ENCODE measurements at regions not wholly inside any gene's neighbourhood (a gene's known extent, or its start where the extent isn't known, plus 50 kb on each side); places are given as distances from the start of the nearest gene placed in this dataset.

DNA sequence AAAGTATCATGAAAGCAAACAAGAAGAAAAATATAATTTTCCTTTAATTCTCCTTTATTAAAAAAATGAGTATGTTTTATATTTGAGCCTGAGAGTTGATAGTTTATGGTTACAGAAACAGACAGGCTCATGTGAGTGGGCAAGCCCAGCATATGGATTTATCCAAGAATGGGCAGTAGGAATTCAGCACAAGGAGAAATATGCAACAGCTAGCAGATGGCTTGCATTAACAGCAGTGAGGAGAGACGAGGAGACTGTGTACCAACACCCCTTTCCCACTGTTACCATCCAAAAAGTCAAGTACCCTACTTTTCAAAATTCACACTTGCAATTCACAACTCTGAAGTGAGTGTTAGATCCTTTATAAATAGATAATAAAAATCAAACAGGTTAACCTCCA is 1760.2 kb upstream of the TENM3 start:
- no peak for DNase-seq

DNA sequence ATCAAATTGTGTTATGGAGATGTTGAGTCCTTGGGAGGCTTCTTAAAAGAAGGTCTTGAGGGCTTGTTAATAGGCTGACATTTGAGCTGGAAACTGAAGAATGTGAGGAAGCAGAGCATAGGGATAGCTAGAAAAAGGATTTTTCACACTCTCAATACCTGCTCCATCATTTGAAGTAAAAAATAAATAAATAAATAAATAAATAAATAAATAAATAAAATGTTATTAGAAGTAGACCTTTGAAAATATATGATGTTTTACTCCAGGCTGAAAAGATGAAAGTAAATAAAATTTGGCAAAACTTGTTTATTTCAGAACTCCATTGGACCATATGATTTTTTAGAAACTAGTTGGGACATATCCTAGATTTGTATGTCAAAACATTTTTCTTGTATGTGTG is 1757.8 kb upstream of the TENM3 start:
- no peak for DNase-seq

DNA sequence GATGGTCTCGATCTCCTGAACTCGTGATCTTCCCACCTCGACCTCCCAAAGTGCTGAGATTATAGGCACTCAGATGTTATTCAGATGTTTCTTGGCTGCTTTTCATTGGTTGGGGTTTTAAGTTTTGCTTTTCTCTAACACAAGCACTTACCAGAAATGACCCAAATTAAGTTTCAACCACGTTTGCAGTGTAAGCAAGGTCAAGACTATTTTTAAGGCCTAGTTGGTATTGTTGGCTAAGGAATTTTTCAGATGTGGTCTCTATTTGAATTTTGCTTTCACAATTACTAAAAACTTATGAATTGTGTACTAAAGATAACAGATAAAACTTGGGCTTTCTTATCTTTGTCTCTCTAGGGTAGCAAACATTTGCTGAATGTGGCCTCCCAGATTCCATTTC is 1756.9 kb upstream of the TENM3 start:
- no peak for DNase-seq

DNA sequence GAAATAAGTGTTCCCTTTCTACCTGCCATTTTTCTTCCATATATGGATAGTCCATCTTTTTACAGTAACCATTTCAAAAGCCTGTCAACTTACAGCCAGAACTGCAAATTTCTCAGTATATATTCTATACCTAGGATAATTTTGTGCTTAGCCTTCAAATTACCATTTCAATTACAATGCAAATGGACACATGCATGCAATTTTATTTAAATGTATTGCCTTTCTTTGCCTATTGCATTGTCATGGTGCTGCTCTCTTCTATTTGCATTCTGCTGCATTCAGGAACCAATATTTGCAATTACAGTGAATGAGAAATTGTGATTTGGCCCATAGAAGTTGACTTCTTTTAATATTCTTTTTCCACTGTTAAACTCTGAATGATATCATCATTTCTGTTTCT is 1753.4 kb upstream of the TENM3 start:
- DNase-seq = no peak

DNA sequence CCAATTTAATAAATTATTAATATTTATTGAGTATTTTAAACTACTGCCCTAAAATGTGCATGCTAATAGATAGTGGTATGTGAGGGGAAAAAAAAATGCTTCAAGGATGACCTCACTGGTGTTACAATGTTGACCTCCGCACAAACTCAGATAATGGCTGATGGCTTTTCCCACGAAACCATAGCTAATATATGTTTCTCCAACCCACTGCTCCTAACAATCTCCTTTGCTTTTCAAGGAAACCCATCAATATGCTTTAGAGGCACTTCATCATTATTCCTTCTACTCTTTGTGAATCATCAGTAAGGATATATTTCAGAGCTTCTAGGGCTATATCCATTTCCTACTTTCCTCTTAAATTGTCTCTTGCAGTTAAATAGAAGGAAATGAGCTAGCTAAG is 1752.0 kb upstream of the TENM3 start:
- DNase-seq = no peak

DNA sequence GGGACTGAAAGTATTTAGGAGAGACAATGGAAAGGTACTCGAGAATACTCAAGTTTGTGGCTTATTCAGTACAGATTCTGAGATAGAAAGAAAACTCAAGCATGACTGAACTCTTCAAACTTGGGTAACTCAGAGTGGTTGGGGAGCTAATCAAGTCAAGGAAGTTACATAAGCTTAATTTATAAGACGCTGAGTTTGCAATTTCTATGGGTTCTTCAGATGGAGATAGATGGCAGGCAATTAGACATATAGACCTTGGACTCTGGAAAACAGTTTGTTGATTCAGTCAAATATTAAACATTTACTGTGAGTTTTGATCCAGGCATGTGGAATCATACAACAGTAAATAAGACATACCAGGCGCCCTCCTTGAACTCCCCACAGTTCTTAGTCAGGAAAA is 1749.9 kb upstream of the TENM3 start:
- DNase-seq = no peak

DNA sequence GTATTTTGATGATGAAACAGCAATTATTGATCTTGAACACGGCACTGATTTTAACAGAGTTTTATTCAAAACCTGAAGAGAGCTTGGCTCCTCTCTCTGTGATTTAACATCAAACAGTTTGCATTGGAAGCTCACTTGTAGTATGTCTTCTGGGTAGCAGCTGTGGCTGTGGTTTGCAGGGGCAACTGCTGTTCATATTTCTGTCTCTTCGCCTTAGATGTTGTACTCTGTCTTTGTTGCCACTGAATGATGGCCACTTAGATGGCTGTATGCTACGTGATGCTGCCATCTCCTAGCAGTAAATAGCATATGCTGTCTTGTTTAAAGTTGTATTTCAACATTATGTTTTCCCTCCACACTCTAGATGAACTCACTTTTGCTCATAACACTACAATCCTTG is 1743.0 kb upstream of the TENM3 start:
- no peak for DNase-seq

DNA sequence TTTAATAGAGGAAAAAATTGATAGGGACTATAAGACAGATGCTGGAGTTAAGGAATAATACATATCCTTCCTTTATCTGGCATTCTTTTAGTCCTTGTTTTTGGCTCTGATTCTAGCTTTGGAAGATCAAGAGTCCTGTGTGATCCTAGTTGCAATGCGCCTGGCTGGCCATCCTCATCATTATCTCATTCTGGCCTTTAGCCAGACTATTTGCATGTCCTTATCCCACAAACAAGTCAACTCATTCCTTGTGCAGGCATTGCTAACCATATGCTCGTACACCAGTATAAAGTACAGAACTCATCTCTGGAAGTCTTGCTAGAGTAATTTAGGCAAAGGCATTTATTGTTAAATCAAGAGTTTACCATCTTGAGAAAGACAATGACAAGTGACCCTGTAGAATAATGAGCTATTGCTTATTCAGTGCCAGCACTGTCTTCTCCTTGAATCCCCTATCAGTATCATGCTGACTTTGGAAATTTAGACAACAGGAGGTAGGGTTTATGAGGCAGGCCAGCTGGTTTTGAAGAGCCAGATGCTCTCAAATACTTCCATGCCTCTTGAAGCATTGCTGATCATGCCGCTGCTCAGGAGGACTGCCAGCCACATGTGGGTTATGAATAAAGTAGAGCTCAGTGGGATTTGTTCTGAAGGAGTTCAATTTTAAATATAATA is 1730.3 kb upstream of the TENM3 start:
- DNase-seq = no peak

DNA sequence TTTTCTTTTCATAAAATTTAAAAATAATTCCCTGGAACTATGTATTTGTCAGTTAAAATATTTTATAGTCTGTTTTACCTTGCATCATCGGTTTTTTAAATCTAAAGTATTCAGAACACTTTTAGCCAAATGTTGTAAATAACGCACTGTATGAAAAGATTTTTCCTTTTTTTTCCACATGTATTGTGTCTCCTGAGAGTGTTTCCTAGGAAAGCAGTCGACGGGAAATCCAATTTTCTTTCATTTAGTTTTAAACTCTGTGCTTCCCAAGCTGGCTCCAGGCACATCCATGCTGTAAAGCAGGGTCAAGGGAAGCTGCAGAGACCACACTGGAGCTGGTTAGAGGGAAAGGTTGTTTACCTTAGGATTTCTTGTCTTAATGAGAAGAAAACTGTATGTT is 1724.3 kb upstream of the TENM3 start:
- DNase-seq = no peak

DNA sequence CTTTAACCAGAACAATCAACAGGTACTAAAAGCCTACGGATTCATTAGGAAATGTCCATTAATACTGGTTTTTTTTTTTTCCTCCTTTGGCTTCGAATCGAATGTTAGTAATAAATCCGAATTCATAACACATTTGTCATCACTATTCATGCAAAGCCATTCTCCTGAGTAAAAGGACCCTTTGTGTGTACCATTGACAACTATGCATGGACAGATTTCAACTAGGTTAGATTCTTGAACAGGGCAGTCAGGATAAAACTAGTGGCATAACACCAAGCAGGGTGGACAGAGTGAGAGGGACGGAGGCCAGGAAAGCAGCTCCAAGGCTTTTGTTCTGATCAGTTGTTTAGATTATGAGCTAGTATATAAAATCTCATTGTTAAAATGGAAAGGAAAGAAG is 1722.0 kb upstream of the TENM3 start:
- no peak for DNase-seq

DNA sequence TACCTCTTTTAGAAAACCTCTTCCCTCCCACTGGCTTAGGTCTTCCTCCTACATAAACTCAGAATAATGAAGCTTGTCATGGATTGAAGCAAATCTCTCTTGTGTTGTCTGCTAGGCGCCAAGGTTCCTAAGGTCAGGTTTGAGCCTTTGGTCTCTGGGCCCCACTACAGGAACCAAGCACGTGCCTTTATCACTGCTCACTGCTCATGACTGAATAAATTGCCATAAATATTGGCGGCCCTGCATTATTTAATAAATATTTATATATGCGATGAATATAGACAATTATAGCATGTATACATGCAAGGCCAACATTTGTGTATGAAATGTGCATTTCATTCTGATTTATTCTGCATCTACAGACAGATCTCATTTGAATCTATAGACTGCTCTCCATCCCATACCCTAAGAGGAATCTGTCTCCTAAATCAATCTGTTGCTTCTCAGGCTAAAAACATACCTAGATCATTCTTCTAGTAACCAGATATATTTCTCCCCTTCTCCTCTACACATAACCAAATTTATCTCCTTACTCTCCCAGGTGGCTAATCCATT is 1717.6 kb upstream of the TENM3 start:
- DNase-seq = no peak

DNA sequence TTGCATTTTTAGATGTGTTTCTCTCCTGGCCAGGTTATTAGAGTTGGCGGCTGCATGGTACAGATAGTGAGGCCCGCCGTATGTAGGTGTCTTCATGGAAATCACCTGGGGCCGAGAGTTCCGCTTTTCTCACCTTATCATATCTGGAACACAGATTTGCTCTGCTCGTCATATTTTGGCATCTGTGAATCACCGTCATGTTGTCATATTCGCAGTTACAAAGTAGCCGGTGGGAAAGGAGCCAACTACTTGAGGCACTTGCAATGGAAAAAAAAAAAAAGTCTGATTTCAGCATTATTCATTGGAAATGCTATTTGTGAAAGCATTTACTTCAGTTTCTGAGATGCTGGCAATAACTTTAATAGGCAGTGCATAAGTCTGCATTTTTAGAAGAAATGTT is 1715.2 kb upstream of the TENM3 start:
- DNase-seq = no peak

DNA sequence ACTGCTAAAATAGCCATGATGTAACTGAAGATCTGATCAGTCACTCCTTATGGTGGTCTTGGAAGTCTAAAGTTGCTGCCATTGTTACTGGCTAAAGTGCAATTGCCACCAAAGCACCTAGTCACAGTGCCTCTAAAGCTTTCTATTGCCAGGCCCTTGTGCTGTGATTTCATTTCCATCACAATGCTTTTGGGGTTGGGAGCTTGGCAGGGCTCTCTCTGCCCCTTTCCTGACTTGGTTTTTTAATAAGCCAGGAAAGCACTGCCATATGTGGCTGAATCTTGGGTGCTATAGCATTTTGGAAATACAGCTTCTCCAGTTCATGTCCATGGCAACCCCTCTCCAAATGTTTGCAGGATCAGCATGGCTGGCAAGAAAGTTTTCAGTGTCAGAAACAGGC is 1712.4 kb upstream of the TENM3 start:
- no peak for DNase-seq

DNA sequence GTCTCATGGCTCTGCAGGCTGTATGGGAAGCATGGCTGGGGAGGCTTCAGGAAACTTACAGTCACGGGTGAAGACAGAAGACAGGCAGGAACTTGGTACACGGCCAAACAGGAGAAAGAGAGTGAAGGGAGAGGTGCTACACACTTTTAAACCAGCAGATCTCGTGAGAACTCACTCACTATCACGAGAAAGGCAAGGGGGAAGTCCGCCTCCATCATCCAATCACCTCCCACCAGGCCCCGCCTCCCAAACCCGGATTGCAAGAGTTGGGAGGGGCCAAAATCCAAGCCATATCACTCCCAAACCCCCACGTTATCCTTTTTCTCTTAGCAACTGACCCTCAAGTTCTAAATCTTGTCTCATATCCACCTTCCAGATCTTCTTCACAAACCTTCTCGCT is 1710.5 kb upstream of the TENM3 start:
- no peak for DNase-seq

DNA sequence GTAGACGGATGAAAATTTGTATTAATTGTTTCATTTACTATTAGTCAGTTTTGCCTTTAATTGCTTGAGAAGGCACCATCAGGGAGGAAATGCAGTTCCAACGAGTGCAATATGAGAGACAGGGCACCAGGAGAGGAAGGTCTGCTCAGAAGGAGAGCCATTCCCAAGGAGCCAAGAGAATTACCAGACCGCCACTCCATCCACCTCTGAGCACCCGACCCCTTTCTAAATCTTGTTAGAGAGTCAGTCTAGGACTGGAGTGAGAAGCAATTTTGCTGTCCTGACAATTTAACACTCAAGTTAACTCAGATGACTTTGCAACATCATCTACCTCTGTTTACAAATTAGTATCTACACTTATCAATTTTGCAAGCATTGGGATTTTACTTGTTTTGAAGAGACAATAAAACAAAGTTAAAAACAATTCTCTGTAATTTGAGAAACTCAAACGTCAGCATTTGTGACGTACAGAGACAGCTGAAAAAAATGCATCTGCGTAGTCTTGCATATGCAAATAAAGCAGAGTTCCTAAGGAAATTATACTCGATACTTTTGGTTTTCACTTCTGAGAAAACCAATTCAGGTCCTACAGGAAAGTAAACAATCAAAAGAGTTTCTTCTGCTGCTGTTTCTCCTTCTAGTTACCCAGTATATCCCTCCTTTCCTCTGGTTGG is 1704.7 kb upstream of the TENM3 start:
- DNase-seq = no peak

DNA sequence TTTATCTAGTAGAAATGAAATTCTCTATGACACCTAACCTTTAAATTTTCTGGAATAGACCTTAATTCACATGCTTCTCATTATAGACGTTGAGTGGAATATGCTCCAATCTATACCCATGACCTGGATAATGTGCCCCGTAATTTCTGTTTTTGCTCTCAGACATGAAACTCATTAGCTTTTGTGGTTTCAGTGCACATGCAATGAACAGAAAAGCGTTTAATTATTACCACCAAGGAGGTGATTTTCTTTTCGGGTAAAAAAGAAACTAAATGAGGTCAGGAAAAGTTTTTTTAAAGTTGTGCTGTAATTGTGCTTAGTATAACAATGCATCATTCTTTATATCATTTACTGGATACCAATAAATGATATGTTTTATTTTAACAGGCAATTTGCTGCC is 1703.9 kb upstream of the TENM3 start:
- DNase-seq = no peak

DNA sequence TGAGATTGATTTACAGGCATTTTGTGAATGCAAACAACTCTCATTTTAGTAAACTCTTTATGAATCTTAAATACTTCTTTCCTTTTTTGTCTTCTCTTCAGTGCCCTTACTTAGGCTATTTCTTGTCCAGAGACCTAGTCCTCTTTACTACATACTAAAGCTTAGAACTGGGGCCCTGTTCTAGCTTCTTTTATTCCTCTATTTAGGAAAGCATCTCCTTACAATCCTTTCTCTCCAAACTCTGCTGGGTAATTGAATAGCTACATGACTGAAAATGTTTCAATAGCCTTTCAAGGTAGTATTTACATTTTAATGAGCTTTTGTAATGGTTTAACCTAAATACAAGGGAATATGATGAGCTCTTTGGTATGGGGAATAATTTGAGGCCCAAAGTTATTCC is 1701.5 kb upstream of the TENM3 start:
- no peak for DNase-seq

DNA sequence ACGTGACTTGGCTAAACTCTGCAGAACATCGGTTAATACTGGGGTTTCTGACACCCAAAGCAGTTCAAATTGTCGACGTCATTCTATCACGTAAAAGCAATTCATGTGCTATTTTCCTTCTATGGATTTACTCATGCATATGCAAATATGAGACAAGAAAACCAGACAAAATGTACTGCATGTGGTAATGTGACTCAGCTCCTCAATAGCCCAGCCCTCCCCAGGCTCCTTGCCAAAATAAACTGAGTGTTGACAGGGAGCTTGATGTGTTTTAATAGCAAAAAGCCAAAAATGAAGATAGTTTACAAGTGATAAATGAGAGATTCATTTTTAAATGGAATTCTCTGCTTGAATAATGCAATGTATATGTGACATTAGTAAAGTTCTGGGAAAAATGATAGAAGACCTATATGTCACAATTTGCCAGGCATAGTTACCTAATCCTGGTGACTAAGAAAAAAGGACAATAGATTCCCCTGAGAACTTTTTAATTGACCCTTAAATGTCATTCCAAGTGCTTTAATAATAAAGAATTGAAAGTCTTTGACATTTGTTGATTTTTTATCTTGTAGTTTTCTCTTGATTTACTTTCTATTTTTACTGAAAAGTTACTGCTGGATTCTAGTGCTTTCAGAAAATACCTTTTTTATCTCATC is 1700.6 kb upstream of the TENM3 start:
- no peak for DNase-seq

DNA sequence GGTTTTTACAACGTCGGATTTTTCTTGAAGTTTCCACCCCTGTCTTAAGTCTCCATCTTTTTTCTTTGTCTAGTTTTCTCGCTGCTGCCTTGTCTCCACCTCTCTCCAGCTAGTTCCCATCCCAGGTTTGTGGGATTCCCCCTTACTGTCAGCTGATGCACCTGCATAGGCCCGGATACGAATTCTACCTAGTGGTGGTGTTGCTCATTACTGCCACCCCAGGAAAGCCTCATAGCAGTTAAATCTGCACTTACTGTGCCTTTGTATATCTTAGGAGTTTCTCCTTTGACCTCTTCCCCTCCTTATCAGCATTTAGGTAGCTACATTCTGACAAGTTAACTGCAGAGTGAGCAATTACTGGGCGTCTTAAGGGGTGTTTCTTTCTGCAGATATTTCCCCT is 1693.1 kb upstream of the TENM3 start:
- no peak for DNase-seq

DNA sequence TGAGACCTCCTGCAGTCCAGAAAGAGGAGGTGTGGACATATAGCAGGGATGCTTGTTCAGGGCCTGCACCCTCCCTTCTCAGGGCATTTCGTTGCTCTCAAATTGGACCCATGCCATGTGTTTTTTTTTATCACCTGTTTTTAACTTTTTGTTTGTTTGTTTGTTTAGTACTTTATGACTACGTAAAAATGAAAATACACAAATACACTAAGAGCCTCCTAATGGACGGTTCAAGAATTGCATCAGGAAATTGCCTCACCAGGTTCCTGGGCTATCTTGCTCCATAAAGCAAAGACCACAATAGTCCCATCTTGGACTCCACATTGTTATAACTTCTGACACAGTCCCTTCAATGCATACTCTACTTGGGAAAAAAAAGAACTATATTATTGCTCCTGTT is 1685.9 kb upstream of the TENM3 start:
- no peak for DNase-seq

DNA sequence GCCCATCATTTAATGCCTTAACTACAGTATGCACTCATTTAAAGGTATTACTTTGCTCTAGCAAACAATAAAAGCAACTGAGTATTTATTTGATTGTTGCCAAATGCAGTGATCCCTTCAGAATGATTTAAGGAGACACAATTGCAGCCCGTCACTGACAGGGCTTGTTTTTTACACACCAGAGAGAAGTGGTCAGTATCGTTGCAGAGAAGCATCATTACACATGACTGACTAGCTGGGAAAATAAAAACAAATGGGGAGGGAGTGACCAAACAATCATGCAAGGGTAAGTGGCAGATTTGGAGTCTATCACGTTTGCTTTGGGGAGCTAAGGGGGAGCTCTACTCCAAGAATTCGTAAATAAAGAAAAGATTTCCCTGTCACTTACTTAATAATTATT is 1685.3 kb upstream of the TENM3 start:
- DNase-seq = no peak

DNA sequence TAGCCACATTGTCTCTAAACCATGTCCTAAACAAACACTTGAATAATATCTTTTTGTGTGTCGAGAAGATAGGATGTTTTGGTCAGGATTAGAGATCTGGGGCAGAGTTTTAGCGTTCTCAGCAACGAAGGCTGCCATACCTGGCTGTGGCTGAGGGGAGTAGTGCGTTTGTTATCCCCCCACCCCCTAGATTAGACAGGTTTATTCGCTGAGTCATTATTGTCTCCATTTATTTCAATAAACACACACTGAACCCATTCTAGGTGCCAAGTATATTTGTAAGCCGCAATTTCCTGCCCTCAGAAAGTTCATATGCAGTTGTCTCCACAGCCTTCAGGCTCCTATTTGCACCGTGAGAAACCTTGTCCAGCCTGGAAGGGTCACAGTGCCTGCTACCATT is 1684.8 kb upstream of the TENM3 start:
- DNase-seq = no peak

DNA sequence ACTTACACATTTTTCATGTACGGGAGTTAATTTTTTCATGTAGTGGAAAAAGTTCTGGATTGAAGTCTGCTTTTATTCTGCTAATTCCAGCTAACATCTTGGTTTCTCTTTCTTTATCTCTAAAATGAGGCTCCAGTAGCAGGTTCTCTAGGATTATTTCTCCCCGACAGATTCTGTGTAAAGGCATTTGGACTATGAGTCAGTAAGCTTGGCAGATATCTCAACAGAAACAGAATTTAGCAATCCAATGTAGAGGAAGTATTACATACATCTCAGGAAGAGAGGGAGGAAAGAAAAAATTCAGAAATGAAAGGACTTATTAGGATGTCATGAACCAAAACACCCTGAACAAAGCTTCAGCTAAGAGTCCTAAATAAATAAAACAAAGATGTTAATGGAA is 1682.3 kb upstream of the TENM3 start:
- no peak for DNase-seq

DNA sequence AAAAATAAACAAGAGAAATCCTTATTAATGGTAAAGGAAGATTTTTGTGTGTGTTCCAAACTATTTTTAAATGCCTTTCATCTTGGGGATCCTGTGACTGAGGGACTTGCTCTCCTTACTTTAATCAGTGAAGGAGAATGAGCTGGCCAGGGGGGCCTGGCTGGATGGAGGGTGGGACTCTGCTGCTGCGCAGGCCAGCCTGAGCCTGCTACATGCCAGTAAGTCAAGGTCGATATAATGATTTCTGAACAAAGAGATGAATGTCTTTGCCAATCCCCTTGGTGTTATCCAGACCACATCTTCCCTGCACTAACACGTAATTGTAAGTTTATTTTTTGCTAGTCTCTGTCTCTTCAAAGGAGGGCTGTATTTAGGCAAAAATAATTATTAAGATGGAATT is 1679.2 kb upstream of the TENM3 start:
- no peak for DNase-seq
